DOHH2 (cell line): ENCODE measurements at regions not wholly inside any gene's neighbourhood (a gene's known extent, or its start where the extent isn't known, plus 50 kb on each side); places are given as distances from the start of the nearest gene placed in this dataset.

ENCODE experiments used
- H3F3A ChIP-seq: fragments of 200-600 bp; sonication (generic), shearing (Covaris generic); 2 replicates; pipeline ENCODE4 v1.6.0; 2016; ENCODE audit warnings: antibody characterized with exemption, mild to moderate bottlenecking; ENCODE audit not compliant: control insufficient read depth, insufficient read depth
- H3K27ac ChIP-seq: fragments of 200-600 bp; sonication (generic); 2 replicates; pipeline ENCODE4 v1.5.1; 2014; ENCODE audit warnings: low read depth, mild to moderate bottlenecking, low read length, moderate library complexity
- H3K27me3 ChIP-seq: fragments of 200-600 bp; sonication (generic); 2 replicates; pipeline ENCODE4 v1.6.1; 2014; ENCODE audit warnings: mild to moderate bottlenecking, low read length, mixed read lengths; ENCODE audit not compliant: control insufficient read depth
- H3K36me3 ChIP-seq: fragments of 200-600 bp; sonication (generic); 2 replicates; pipeline ENCODE4 v1.6.1; 2014; ENCODE audit warnings: mild to moderate bottlenecking, low read length, moderate library complexity, mixed read lengths; ENCODE audit not compliant: control insufficient read depth
- H3K4me1 ChIP-seq: fragments of 200-600 bp; sonication (generic); 2 replicates; pipeline ENCODE4 v1.6.1; 2014; ENCODE audit warnings: mild to moderate bottlenecking, low read length, mixed read lengths; ENCODE audit not compliant: control insufficient read depth
- H3K4me2 ChIP-seq: fragments of 200-600 bp; sonication (generic); 2 replicates; pipeline ENCODE4 v1.6.0; 2014; ENCODE audit warnings: mild to moderate bottlenecking, low read length, moderate library complexity
- H3K4me3 ChIP-seq: fragments of 200-600 bp; sonication (generic); 2 replicates; pipeline ENCODE4 v1.5.1; 2014; ENCODE audit warnings: mild to moderate bottlenecking, low read length, mixed read lengths
- H3K79me2 ChIP-seq: fragments of 200-600 bp; sonication (generic); 2 replicates; pipeline ENCODE4 v1.6.1; 2014; ENCODE audit warnings: mild to moderate bottlenecking, low read length, mixed read lengths; ENCODE audit not compliant: control insufficient read depth
- H3K9me2 ChIP-seq: fragments of 200-600 bp; sonication (generic); replicated peaks from 2 replicates; pipeline ENCODE4 v1.6.1; 2014; ENCODE audit warnings: mild to moderate bottlenecking, low read length, mixed read lengths; ENCODE audit not compliant: control insufficient read depth
- H3K9me3 ChIP-seq: fragments of 200-600 bp; sonication (generic); 2 replicates; pipeline ENCODE4 v1.6.1; 2014; ENCODE audit warnings: antibody characterized with exemption, low read length, mixed read lengths; ENCODE audit not compliant: control insufficient read depth, insufficient read depth
- H4K20me1 ChIP-seq: fragments of 200-600 bp; sonication (generic); 2 replicates; pipeline ENCODE4 v1.6.0; 2014; ENCODE audit warnings: low read depth, mild to moderate bottlenecking, antibody characterized with exemption, low read length, moderate library complexity; ENCODE audit not compliant: control insufficient read depth, insufficient read depth
- EZH2phosphoT487 ChIP-seq: fragments of 200-600 bp; sonication (generic); IDR thresholded peaks from 2 replicates; pipeline ENCODE4 v1.6.1; 2017; ENCODE audit warnings: borderline replicate concordance, mild to moderate bottlenecking, antibody characterized with exemption, low read length, moderate library complexity, mixed read lengths
- TF ChIP-seq, protein P1 (sequence below): fragments of 200-600 bp; sonication (generic); IDR thresholded peaks from one replicate; pipeline ENCODE4 v1.5.1; 2014; ENCODE audit warnings: antibody characterized with exemption, mild to moderate bottlenecking, low read depth, low read length; ENCODE audit not compliant: poor library complexity, severe bottlenecking

DNA sequence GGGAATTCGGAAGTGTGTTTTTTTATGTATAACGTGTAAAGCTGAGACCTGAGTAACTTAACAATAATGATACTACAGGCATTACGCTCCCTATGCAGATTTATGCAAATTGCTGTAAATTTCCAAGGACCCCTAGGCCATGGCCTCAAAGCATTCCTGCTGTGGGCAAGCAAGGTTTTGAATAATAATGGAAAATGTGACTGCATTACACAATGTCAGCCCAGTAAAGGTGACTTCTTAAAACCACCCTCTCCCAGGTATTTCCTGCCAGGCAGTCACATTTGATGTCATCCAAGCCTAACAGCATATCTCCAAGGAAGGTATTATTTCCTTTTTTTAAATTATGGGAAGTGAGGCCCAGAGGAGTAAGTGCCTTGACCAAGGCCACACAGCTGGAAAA is 621.0 kb downstream of the BCL11B start:
- H3K4me2 ChIP-seq = no peak overlapping the region
- TF ChIP-seq, protein P1, sequence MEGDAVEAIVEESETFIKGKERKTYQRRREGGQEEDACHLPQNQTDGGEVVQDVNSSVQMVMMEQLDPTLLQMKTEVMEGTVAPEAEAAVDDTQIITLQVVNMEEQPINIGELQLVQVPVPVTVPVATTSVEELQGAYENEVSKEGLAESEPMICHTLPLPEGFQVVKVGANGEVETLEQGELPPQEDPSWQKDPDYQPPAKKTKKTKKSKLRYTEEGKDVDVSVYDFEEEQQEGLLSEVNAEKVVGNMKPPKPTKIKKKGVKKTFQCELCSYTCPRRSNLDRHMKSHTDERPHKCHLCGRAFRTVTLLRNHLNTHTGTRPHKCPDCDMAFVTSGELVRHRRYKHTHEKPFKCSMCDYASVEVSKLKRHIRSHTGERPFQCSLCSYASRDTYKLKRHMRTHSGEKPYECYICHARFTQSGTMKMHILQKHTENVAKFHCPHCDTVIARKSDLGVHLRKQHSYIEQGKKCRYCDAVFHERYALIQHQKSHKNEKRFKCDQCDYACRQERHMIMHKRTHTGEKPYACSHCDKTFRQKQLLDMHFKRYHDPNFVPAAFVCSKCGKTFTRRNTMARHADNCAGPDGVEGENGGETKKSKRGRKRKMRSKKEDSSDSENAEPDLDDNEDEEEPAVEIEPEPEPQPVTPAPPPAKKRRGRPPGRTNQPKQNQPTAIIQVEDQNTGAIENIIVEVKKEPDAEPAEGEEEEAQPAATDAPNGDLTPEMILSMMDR = no peak
- TF ChIP-seq EZH2phosphoT487 = no peak
- H3K27ac ChIP-seq = no peak overlapping the region

DNA sequence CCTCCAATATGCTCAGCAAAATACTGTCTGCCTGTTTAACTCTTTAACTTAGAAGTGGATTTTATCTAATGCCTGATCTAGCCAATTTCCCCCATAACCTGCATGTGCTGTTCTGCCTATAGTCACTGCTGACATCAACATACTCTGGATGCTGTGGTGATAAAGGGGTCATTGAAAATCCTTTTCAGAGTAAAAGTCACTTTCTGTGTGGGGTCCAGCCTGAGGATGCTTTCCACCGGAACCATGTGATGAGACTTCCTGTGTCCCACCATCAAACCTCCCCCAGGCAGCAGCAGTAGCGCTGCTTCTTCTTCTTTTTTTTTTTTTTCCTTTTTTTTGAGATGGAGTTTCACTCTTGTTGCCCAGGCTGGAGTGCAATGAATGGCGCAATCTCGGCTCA is 607.0 kb downstream of the BCL11B start:
- Histone ChIP-seq H3K4me3 (no peak overlapping the region), H3K4me1 (no peaks in the 10 kb centered on the region), H3K27ac (no peak overlapping the region), H3K9me3 (no peaks in the 10 kb centered on the region), H3K4me2 (no peak overlapping the region), H4K20me1 (no peaks in the 10 kb centered on the region), H3F3A (no peaks in the 10 kb centered on the region), H3K79me2 (no peaks in the 10 kb centered on the region), H3K36me3 (no peaks in the 10 kb centered on the region), H3K27me3 (no peaks in the 10 kb centered on the region), H3K9me2 (no peaks in the 10 kb centered on the region)
- TF ChIP-seq, protein P1 = no peak
- TF ChIP-seq EZH2phosphoT487 = no peak

More for the DNA sequence above, 621.0 kb downstream of the BCL11B start:
- Histone ChIP-seq H3K9me2 (no peaks in the 10 kb centered on the region), H3K27me3 (no peaks in the 10 kb centered on the region), H4K20me1 (no peaks in the 10 kb centered on the region), H3K36me3 (no peaks in the 10 kb centered on the region), H3K79me2 (no peaks in the 10 kb centered on the region), H3F3A (no peaks in the 10 kb centered on the region), H3K9me3 (no peaks in the 10 kb centered on the region; the same call in 1 of the 2 replicates), H3K4me1 (no peaks in the 10 kb centered on the region), H3K4me3 (no peak overlapping the region)

DNA sequence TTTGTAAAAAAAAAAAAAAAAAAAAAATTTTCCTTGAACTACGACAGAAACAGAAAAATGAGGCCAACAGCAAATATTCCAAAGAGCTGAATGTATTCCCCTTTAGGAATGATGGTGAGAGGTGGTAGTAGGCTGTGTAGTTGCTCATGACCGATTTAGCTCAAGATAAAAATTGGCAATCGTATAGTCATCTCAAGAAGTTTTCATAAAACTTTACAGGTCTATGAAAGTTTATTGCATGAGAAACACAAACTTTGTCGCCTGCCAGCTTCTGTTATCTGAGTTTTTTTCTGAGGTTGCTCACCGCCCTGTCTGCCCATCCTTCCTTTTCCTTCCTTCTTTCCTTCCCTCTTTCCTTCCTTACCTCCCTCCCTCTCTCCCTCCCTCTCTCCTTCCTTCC is 605.5 kb downstream of the BCL11B start:
- no peaks in the 10 kb centered on the region for H3K4me1 ChIP-seq
- H3K27me3 ChIP-seq = no peaks in the 10 kb centered on the region
- H3K36me3 ChIP-seq = no peaks in the 10 kb centered on the region
- H3K9me2 ChIP-seq = no peaks in the 10 kb centered on the region
- no peak overlapping the region for H3K4me3 ChIP-seq
- H4K20me1 ChIP-seq = no peaks in the 10 kb centered on the region
- no peak overlapping the region for H3K27ac ChIP-seq
- H3F3A ChIP-seq = no peaks in the 10 kb centered on the region
- H3K9me3 ChIP-seq = no peaks in the 10 kb centered on the region
- no peaks in the 10 kb centered on the region for H3K79me2 ChIP-seq
- TF ChIP-seq EZH2phosphoT487 = no peak
- TF ChIP-seq, protein P1 = no peak
- no peak overlapping the region for H3K4me2 ChIP-seq
